ENCODE measurements at regions not wholly inside any gene's neighbourhood (a gene's known extent, or its start where the extent isn't known, plus 50 kb on each side); places are given as distances from the start of the nearest gene placed in this dataset.

DNA sequence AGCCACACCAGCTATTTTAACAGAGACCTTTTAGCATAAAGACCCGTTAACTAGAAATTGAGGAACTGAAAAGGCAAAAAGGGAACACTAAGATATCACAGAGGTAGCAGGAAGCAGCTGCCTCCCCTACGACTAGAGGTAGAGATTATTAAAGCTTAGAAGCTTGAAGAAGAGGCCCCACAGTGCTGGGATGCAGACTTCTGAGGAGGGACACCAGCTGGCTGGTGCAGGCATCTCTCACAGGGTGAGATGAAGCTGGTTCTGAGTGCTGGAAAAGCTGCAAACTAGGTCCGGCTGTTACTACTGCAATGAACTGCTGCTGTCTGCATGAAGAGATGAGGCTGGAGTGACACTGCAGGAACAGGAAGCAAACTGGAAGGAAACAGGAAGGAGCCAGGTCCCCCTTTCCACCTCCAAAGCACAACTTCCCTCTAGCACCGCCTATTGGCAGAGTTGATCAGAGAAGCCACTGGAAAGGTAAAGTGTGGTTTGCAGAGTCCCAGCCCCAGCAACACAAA is 61.2 kb upstream of the MRPS9 start:
- TF ChIP-seq, protein P1, sequence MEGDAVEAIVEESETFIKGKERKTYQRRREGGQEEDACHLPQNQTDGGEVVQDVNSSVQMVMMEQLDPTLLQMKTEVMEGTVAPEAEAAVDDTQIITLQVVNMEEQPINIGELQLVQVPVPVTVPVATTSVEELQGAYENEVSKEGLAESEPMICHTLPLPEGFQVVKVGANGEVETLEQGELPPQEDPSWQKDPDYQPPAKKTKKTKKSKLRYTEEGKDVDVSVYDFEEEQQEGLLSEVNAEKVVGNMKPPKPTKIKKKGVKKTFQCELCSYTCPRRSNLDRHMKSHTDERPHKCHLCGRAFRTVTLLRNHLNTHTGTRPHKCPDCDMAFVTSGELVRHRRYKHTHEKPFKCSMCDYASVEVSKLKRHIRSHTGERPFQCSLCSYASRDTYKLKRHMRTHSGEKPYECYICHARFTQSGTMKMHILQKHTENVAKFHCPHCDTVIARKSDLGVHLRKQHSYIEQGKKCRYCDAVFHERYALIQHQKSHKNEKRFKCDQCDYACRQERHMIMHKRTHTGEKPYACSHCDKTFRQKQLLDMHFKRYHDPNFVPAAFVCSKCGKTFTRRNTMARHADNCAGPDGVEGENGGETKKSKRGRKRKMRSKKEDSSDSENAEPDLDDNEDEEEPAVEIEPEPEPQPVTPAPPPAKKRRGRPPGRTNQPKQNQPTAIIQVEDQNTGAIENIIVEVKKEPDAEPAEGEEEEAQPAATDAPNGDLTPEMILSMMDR (IDR thresholded peaks at IDR 0.05; ENCODE audit: insufficient read depth, low read depth, low read length): no peak
- no peak for TF ChIP-seq EZH2 (IDR thresholded peaks at IDR 0.05; ENCODE audit: insufficient read depth, low read length)
